ENCODE measurements at regions not wholly inside any gene's neighbourhood (a gene's known extent, or its start where the extent isn't known, plus 50 kb on each side); places are given as distances from the start of the nearest gene placed in this dataset.

GRCh38 chr14:85883101-85883500, 353.2 kb downstream of the FLRT2 start:
- POLR2A ChIA-PET: no interaction called here
- intact Hi-C loops (cut with micrococcal nuclease; ENCODE audit: unreplicated experiment): no loop called here
- Histone ChIP-seq H3K27me3 (ENCODE audit: control insufficient read depth, insufficient read depth, low read length) (no peaks in the 10 kb centered on the region), H3K9me3 (ENCODE audit: control insufficient read depth, insufficient read depth, low read depth, low read length) (no peaks in the 10 kb centered on the region), H3K27ac (ENCODE audit: low read length) (no peak overlapping the region), H3K4me1 (ENCODE audit: control insufficient read depth, insufficient read depth, low read length) (no peaks in the 10 kb centered on the region), H3K4me3 (ENCODE audit: low read depth in 2 of 2, low read length in 2 of 2) (no peak overlapping the region), H3K36me3 (ENCODE audit: control insufficient read depth, insufficient read depth, low read length) (no peaks in the 10 kb centered on the region)
- no peak for DNase-seq (ENCODE audit: low read depth, low spot score)
- no peak for ATAC-seq
- in situ Hi-C loops (cut with HindIII; ENCODE audit: low pct_unique_long_range_greater_than_20kb, low sequenced_read_pairs): no loop called here
- BruUV-seq (replicated peaks): no TSS peak
- TF ChIP-seq REST (IDR thresholded peaks at IDR 0.05; ENCODE audit: insufficient read depth in 1 of 2, low read depth in 2 of 2, low read length in 1 of 2) (no peak), TCF7L2 (IDR thresholded peaks at IDR 0.05; ENCODE audit: low read depth, low read length) (no peak), CTCF (IDR thresholded peaks at IDR 0.05) (no peak), POLR2AphosphoS5 (IDR thresholded peaks at IDR 0.05; ENCODE audit: low read depth, low read length) (no peak), SIN3A (IDR thresholded peaks at IDR 0.05; ENCODE audit: borderline replicate concordance, insufficient read depth, low read depth, low read length) (no peak)
- CTCF ChIA-PET: no interaction called here

GRCh38 chr14:85881935-85882334, 352.0 kb downstream of the FLRT2 start:
- no peak for DNase-seq (ENCODE audit: low read depth, low spot score)
- no peaks in the 10 kb centered on the region for H3K4me1 ChIP-seq (ENCODE audit: control insufficient read depth, insufficient read depth, low read length)
- in situ Hi-C loops (cut with HindIII; ENCODE audit: low pct_unique_long_range_greater_than_20kb, low sequenced_read_pairs): no loop called here
- H3K9me3 ChIP-seq (ENCODE audit: control insufficient read depth, insufficient read depth, low read depth, low read length): no peaks in the 10 kb centered on the region
- no peaks in the 10 kb centered on the region for H3K27me3 ChIP-seq (ENCODE audit: control insufficient read depth, insufficient read depth, low read length)
- BruUV-seq (replicated peaks): no TSS peak
- H3K4me3 ChIP-seq (ENCODE audit: low read depth in 2 of 2, low read length in 2 of 2): no peak overlapping the region
- ChIA-PET POLR2A (no interaction called here), CTCF (no interaction called here)
- TF ChIP-seq TCF7L2 (IDR thresholded peaks at IDR 0.05; ENCODE audit: low read depth, low read length) (no peak), POLR2AphosphoS5 (IDR thresholded peaks at IDR 0.05; ENCODE audit: low read depth, low read length) (no peak), SIN3A (IDR thresholded peaks at IDR 0.05; ENCODE audit: borderline replicate concordance, insufficient read depth, low read depth, low read length) (no peak), CTCF (IDR thresholded peaks at IDR 0.05) (no peak), REST (IDR thresholded peaks at IDR 0.05; ENCODE audit: insufficient read depth in 1 of 2, low read depth in 2 of 2, low read length in 1 of 2) (no peak)
- no peak for ATAC-seq
- no peaks in the 10 kb centered on the region for H3K36me3 ChIP-seq (ENCODE audit: control insufficient read depth, insufficient read depth, low read length)
- intact Hi-C loops (cut with micrococcal nuclease; ENCODE audit: unreplicated experiment): no loop called here
- no peak overlapping the region for H3K27ac ChIP-seq (ENCODE audit: low read length)

Data from Panc1 (cell line).